HS-27A (cell line): ENCODE measurements at regions not wholly inside any gene's neighbourhood (a gene's known extent, or its start where the extent isn't known, plus 50 kb on each side); places are given as distances from the start of the nearest gene placed in this dataset.

Experiments used
- DNase-seq: peaks from one replicate; pipeline ENCODE4 v3.0.0-alpha.2; 2012; ENCODE audit warnings: low read depth, missing footprints

DNA sequence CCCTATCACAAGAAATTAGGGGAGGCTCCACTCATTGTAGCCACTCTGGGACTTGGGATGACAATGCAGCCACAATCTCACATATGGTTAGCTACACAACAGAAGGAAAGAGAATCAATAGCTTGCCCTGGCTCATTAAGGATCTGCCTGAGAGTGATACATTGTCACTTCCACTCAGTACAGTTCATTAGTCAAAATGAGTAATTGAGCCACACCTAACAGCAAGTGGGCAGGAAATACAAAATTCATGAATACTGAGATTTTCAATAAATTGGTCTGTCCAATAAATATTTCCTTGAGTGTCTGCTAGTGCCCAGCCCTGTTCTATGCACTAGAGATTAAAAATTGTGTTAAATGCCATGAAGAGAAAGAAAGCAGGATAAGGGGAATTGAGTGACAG, 231.3 kb upstream of the NR4A3 start:
- no peak for DNase-seq

DNA sequence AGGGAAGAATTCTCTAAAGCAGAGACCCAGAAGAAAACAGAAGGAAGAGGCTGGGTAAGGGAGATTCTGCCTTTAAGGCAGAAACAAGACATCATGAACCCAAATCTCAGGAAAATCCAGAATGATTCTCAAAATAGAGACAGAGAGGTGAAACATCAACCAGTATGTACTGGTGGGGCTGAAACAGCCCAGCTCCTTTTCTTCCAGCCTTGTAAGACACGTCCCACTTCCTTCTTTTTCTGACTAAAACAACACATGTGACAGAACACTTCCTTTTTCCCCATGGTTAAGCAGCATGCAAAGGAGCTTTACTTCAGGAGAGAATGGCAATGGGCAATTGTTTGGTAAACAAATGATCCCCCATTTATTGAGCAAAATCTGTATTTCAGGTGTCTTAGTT, 230.8 kb upstream of the NR4A3 start:
- no peak for DNase-seq

GRCh38 chr9:99591770-99592169, 229.9 kb upstream of the NR4A3 start:
- DNase-seq = no peak

DNA sequence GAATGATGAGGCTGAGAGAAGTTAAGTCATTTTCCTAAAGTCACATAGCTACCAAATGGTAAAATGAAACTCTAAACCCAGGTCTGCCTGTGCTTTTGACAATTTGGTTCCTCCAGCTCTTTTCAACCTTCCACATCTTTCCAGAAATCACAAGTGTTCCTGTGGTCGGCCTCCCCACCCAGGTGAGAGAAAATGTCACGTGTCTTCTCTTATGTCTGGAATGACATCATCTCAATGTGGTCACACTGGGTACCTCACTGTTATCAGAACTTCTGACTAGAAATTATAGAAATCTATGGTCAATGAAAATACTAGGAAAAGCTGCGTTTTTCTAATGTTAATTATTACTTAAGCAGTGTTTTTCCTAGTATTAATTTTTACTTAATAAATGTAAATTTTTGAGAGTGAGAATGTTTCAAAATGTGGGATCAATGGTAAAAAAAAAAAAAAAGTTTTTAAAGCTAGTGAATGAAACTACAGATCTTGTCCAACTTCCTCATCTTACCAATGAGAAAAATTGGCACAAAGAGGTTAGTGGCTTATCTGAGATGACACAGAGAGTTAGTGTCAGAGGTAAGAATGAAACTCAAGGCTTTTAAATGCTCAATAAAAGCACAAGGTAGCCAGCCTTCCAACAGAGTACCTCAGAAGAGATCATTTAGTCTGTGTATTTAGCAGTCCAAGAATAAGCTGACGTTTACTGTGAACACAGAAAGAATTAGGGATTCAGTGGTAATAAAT, 228.7 kb upstream of the NR4A3 start:
- no peak for DNase-seq

GRCh38 chr9:99593610-99594009, 228.1 kb upstream of the NR4A3 start:
- no peak for DNase-seq

- no peak for DNase-seq
These were observed 227.5 kb upstream of the NR4A3 start for GRCh38 chr9:99594056-99594780.

DNA sequence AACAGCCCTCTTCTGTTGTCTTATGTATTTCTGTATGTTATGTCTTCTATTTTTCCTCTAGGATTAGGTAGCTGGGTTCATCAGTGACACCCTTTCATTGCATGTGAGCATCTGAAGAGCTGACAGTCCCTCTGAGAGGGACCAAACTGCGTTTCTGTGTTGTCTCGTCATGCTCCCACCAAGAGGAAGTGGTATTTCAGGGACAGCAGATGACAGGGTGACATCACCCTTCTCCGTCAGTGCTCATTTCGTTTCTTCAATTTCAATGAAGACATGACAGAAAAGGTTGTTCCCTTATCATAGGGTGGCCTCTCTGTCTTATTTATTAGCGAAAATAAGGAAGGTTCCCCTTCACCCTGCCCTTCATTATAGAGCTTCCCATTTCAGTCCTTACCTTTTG, 225.9 kb upstream of the NR4A3 start:
- no peak for DNase-seq

DNA sequence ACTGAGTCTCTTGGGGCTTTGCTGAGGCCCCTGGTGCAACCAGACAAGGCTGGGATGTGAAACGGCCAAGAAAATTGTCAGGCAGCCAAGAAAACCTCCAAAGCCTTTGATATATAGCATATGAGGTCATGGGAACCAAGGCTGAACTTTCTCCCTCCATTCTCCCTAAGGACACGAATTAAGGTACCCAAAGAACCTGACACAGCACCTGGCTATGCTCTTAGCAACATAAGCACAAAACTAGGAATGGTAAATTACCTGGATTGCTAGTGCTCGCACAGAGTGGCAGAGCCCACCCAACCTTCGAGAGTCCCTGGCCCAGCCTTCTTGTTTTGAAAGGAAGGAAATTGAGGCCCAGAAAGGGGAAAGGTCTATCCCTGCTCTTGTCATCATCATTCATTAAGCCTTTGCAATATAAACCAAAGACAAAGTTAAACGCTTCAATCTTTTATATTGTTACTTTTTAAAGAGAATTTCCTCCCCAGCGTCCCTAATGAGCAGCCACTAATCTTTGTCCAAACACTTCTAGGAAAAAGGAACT, 220.0 kb upstream of the NR4A3 start:
- DNase-seq = no peak

DNA sequence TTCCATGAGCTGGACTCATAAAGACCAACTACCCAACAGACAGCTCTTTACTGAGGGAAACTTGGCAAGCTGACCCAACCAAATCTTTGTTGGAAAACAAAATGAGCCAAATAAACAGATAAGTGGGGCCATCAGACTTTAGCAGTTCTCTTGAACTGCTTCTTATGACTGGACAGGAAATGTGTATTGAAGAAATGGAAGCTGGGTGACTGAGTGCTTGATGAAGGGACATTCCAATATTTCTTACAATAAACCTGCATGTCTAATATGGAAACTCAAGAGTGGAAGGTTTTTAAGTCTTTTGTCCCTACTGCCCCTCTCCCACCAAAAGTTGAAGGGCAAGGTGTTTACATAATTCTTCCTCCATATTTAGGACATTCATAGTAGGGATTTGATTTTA, 218.8 kb upstream of the NR4A3 start:
- DNase-seq = no peak

- DNase-seq = no peak
These were observed 216.5 kb upstream of the NR4A3 start for GRCh38 chr9:99605016-99605743.

DNA sequence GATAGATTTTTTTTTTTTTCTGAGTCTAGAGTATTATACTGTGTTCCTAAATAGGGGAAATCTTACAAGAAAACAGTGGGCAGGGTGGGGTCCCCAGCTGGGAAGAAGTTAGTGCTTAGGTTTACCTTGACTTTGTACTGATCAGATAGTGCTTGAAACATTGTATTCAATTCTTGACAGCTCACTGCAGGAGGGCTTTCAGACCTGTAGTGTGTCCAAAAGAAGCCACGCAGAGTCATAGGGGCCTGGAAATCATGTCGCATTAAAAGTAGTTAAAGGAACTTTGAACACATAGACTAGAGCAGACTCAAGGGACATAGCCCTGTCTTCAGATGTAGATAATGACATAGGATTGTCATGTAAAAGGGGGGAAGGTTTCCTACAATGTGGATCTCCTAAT, 215.4 kb upstream of the NR4A3 start:
- no peak for DNase-seq

DNA sequence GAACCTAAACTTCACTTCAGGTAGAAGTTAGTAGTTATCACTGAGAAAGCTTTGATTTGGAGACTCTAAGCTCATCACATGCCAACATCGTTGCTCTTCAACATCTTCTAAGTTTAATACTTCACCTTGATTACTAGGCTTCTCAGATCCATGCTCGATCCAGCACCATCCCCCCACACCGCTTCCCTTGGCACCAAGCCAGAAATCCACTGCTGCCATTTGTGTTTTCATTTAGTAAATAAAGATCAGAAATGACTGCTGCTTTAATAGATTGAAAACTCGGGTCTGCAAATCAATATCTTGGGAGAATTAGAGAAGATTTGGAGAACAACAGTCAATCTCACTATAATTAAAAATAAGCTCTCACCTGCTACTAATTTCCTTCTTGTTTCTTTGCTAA, 214.7 kb upstream of the NR4A3 start:
- no peak for DNase-seq

DNA sequence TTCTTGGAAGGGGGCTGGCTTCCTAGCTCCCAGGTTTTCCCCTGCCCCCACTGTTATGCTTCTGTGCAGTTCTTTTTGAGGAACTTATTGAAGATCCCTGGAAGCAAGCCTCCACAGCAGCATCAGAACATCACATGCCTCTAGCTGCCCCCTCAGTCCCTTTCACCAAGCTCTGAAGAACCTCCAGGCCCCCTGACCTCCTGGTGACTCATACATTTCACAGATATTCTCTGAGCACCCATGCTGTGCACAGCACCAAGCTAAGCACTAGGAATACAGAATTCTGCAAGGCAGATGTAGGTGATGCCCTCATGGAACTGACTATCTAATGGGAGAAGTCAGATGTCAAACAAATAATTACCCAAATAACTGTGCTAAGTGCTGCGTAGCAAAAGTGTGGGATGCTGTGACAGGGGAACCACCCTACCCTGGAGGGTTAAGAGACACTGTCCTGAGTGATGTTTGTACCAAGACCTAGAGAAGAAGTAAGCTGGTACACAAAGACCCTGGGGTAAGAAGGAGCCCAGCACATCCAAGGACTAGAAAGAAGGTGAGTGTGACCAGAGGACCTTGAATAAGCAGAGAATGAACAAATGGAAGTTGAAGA, 213.7 kb upstream of the NR4A3 start:
- no peak for DNase-seq

- DNase-seq = no peak
These were observed 207.3 kb upstream of the NR4A3 start for GRCh38 chr9:99614341-99614740.

DNA sequence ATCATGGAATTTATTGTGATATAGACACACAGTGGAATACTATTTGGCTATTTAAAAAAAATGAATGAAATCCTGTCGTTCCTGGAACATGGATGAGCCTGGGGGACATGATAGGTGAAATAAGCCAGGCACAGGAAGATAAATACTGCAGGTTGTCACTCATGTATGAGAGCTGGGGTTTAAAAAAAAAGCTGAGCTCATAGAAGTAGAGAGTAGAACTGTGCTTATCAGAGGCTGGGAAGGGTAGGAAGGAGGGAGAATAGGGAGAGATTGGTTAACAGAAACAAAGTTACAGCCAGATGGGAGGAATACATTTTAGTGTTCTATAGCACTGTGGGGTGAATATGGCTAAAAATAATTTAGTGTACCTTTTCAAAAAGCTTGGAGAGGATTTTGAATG, 200.6 kb upstream of the NR4A3 start:
- no peak for DNase-seq

GRCh38 chr9:99622679-99623078, 199.0 kb upstream of the NR4A3 start:
- DNase-seq = no peak

DNA sequence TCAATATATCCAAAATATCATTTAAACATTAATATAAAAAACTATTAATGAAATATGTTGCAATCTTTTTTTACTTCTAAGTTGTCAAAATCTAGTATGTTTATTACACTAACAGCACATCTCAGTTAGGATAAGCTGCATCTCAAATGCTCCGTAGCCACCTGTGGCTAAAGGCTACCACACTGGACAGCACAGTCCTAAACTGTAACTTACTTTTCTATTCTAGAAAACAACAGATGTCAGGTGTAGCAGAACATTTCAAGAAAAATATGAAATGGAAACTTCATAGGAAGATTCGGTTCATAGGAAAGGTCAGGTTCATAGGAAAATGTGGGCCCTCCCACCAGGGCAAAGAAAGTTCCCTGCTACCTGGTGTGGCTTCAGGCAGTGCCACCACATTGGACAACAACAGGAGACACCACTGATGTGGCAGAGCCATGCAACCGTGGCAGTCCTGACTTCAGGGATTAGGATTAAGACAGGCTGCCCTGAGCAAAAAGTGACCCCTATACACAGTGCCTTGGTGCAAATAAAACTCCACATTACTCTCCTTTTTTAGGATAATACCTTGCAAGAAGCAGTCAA, 197.8 kb upstream of the NR4A3 start:
- no peak for DNase-seq

GRCh38 chr9:99624499-99625233, 197.0 kb upstream of the NR4A3 start:
- no peak for DNase-seq

- no peak for DNase-seq
These were observed 195.3 kb upstream of the NR4A3 start for GRCh38 chr9:99626426-99626825.

DNA sequence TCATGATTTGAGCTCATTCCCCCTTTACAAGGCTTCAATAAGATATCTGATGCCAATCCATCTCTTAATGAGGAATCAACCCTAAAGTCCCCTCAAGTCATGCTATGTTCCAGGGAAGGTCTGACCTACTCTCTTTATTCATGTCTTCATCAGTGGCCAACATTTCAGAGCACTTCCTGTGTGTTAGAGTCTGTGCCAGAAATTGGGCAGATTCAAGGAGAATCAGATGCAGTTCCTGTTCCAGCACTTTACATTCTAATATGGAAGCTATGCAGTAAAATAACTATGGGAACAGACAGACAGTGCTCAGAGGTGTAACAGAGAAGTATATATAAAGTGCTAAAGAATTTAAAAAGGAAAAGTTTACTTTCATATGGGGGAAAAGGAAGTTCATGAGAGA, 193.4 kb upstream of the NR4A3 start:
- DNase-seq = no peak

GRCh38 chr9:99628849-99629620, 192.7 kb upstream of the NR4A3 start:
- no peak for DNase-seq
